Transverse colon (tissue), 4 donors: ENCODE measurements at regions not wholly inside any gene's neighbourhood (a gene's known extent, or its start where the extent isn't known, plus 50 kb on each side); places are given as distances from the start of the nearest gene placed in this dataset.

ENCODE experiments used
- DNase-seq: peaks from one replicate; pipeline ENCODE4 v3.0.0-alpha.2; 2019
- H3K27ac ChIP-seq, 4 donors: fragments of 200-600 bp; sonication (generic); 2 replicates each; pipeline ENCODE4 v1.5.1; 2016 to 2018; ENCODE audit warnings: inconsistent platforms in 4 of 4
- H3K27me3 ChIP-seq: fragments of 200-600 bp; sonication (generic); 2 replicates; pipeline ENCODE4 v1.5.1; 2017; ENCODE audit warnings: inconsistent platforms
- H3K36me3 ChIP-seq, 4 donors: fragments of 200-600 bp; sonication (generic); 2 replicates each; pipeline ENCODE4 v1.5.1; 2017 to 2019; ENCODE audit warnings: inconsistent platforms in 4 of 4
- H3K4me1 ChIP-seq, 4 donors: fragments of 200-600 bp; sonication (generic); 2 replicates each; pipeline ENCODE4 v1.5.1; 2017 to 2020; ENCODE audit warnings: inconsistent platforms in 4 of 4
- H3K4me3 ChIP-seq, 4 donors: fragments of 200-600 bp; sonication (generic); 1 replicate in 1 of 4; 2 replicates in 3 of 4; pipeline versions ENCODE4 v1.5.1 to v1.6.1; 2017 to 2019; ENCODE audit warnings: inconsistent platforms in 4 of 4
- H3K9me3 ChIP-seq, 2 donors: fragments of 200-600 bp; sonication (generic); 2 replicates each; pipeline ENCODE4 v1.5.1; 2017 to 2019; ENCODE audit warnings: inconsistent platforms in 2 of 2
- EP300 ChIP-seq: sonication (generic); formaldehyde crosslinking; IDR thresholded peaks from one replicate; pipeline ENCODE4 v1.6.1; 2017; ENCODE audit warnings: antibody characterized with exemption, low read depth
- POLR2A ChIP-seq: fragments of 450-650 bp; IDR thresholded peaks from one replicate; pipeline ENCODE4 v1.6.1; 2016; ENCODE audit warnings: antibody characterized with exemption, mild to moderate bottlenecking, moderate library complexity
- POLR2AphosphoS5 ChIP-seq, 3 donors: sonication (generic); formaldehyde crosslinking; IDR thresholded peaks; one replicate each; pipeline ENCODE4 v1.6.1; 2016; ENCODE audit warnings: antibody characterized with exemption in 3 of 3
- WGBS, 2 donors: methylation state at CpG; one replicate each; pipeline ENCODE4 v1.1.5; 2018; ENCODE audit warnings: low coverage in 1 of 2; 5-methylcytosine and 5-hydroxymethylcytosine counted together
- in situ Hi-C, 4 donors: fragments of 200-750 bp; cut with MboI; loops; one replicate each; pipeline versions ENCODE4 v1.15.0 to v1.15.1; 2017; ENCODE audit warnings: low sequenced_read_pairs in 3 of 4, low pct_ligation_motif_present in 1 of 4, low pct_unique_long_range_greater_than_20kb in 1 of 4
- intact Hi-C: fragments of 100-400 bp; cut with DNase I; formaldehyde crosslinking; loops from one replicate; pipeline ENCODE4 v1.15.1; 2023; ENCODE audit warnings: low total_unique reads
- TF ChIP-seq, protein P1 (sequence below), 5 experiments: fragments of 200-600 bp in 3 of 5; fragments of 450-650 bp in 2 of 5; sonication (generic) in 3 of 5; IDR thresholded peaks; 1 replicate in 2 of 5; 2 replicates in 3 of 5; pipeline ENCODE4 v1.5.1; 2016 to 2017; ENCODE audit warnings: antibody characterized with exemption in 5 of 5, inconsistent platforms in 3 of 5, mild to moderate bottlenecking in 2 of 5, moderate library complexity in 1 of 5

DNA sequence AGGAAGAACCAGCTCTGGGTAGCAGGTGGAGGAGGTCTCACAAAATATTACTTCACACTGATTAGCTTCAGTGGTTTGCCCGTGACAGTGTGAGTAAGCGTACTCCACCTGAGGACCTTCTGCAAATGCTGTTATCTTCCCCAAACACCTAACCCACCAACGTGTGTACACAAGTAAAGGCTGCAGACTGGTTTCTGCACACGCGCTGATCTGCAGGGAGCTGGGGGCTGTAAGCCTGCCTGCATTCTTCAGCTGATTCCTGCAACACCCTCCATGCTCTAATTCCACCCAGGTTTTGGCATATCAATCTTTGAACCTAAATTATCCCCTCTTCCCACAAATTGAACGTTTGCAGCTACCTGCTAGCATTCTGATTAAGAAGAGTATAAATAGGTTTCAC, 820.2 kb downstream of the TRIML1 start:
- intact Hi-C loops = no loop called here

DNA sequence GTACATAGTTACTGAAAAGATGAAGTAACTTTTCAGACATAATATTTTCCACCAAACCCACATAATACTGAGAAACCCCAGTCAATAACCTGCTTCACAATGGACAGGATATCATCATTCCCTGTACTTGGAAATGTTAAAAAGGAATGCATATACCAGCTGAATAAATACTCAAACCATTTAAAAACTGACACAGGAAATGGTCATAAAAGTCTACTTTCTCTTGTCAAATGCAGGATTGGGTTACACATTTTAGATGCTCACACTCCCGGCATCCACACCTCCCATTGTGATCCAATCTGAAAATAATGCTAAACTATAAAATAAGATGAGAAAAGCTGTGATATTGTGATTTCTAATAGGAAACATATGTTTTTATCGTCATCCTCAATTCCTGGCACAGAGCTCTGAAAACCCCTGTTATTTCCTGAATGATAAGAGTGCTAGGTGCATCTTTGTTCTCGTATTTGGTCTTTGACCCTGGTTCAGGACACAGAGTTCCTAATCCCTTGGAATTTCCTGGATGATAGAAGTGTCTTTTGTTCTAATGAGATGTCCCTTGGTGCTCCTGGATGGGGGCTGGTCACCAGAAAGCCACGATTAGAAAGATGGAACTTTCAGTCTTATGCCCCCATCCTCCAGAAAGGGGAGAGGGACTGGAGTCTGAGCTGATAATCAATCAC, 821.3 kb downstream of the TRIML1 start:
- no peak for DNase-seq
- WGBS, 2 donors = 60 to 70% methylated on average over 4 of the region's 4 CpGs
- TF ChIP-seq POLR2AphosphoS5 (IDR thresholded peaks at IDR 0.05) (no peak), EP300 (no peak), POLR2A (no peak)
- TF ChIP-seq, protein P1, sequence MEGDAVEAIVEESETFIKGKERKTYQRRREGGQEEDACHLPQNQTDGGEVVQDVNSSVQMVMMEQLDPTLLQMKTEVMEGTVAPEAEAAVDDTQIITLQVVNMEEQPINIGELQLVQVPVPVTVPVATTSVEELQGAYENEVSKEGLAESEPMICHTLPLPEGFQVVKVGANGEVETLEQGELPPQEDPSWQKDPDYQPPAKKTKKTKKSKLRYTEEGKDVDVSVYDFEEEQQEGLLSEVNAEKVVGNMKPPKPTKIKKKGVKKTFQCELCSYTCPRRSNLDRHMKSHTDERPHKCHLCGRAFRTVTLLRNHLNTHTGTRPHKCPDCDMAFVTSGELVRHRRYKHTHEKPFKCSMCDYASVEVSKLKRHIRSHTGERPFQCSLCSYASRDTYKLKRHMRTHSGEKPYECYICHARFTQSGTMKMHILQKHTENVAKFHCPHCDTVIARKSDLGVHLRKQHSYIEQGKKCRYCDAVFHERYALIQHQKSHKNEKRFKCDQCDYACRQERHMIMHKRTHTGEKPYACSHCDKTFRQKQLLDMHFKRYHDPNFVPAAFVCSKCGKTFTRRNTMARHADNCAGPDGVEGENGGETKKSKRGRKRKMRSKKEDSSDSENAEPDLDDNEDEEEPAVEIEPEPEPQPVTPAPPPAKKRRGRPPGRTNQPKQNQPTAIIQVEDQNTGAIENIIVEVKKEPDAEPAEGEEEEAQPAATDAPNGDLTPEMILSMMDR (IDR thresholded peaks at IDR 0.05) = no peak
- no peaks in the 10 kb centered on the region for H3K4me1 ChIP-seq
- H3K27me3 ChIP-seq = no peaks in the 10 kb centered on the region
- H3K36me3 ChIP-seq = no peaks in the 10 kb centered on the region
- in situ Hi-C loops = no loop called here
- intact Hi-C loops = no loop called here
- no peak overlapping the region for H3K4me3 ChIP-seq
- H3K9me3 ChIP-seq = no peaks in the 10 kb centered on the region
- H3K27ac ChIP-seq = no peak overlapping the region

More for the DNA sequence above, 820.2 kb downstream of the TRIML1 start:
- Histone ChIP-seq H3K4me1 (no peaks in the 10 kb centered on the region), H3K27ac (no peak overlapping the region), H3K9me3 (no peaks in the 10 kb centered on the region), H3K27me3 (no peaks in the 10 kb centered on the region), H3K36me3 (no peaks in the 10 kb centered on the region), H3K4me3 (no peak overlapping the region)
- no peak for DNase-seq
- WGBS, 2 donors = 58 to 82% methylated on average over 4 to 6 of the region's 6 CpGs
- in situ Hi-C loops = no loop called here
- TF ChIP-seq, protein P1 (IDR thresholded peaks at IDR 0.05) = no peak
- TF ChIP-seq POLR2AphosphoS5 (IDR thresholded peaks at IDR 0.05) (no peak), EP300 (no peak), POLR2A (no peak)

DNA sequence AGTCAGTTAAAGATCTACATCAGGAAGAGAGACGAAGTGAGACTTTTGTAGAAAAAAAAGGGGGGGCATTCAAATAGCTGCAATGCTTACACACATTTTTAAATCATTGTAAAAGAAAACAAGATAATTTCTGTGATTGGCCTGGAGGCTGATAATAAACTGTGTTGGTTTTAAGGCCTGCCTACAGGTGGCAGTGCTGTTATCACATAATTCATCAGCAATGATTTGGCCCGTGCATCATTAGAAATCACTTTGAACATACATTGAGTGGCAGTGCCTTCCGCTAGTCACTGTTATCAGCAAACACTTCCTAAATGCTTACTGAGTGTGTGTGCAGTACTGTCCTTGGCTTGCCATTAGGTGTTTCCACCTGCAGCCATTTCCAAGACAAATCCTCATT, 831.9 kb downstream of the TRIML1 start:
- intact Hi-C loops (no loop called here), in situ Hi-C loops (no loop called here)
- WGBS, 2 donors = 24 to 59% methylated on average over 1 to 3 of the region's 3 CpGs
- no peaks in the 10 kb centered on the region for H3K27me3 ChIP-seq
- no peaks in the 10 kb centered on the region for H3K9me3 ChIP-seq
- H3K27ac ChIP-seq = no peak overlapping the region
- DNase-seq = no peak
- H3K4me1 ChIP-seq = no peaks in the 10 kb centered on the region
- TF ChIP-seq, protein P1 (IDR thresholded peaks at IDR 0.05) = peak in 2 of 5 experiments; percentile 8 to 10
- no peak for TF ChIP-seq POLR2AphosphoS5 (IDR thresholded peaks at IDR 0.05)
- no peaks in the 10 kb centered on the region for H3K36me3 ChIP-seq
- no peak overlapping the region for H3K4me3 ChIP-seq

DNA sequence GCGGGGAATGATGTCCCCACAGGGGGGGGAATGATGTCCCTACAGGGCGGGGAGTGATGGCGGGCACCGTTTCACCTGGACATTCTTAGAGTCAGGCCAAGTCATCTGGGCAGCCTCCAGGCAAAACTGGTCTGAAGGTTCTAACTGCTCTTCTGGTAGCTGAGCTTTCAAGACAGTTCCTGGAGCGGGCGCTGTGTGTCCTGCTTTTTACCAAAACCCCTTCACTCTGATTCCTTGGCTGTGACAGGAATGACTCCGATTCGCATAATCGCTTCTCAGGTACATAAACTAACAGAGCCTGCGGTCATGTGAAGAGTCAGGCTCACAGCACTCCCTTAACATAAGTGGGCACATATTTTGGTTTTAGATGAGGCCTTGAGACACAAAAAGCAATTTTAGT, 836.0 kb downstream of the TRIML1 start:
- no peak for TF ChIP-seq POLR2A
- TF ChIP-seq, protein P1 (IDR thresholded peaks at IDR 0.05) = no peak
- Histone ChIP-seq H3K27me3 (no peaks in the 10 kb centered on the region), H3K4me1 (no peaks in the 10 kb centered on the region), H3K36me3 (no peaks in the 10 kb centered on the region), H3K9me3 (no peaks in the 10 kb centered on the region), H3K27ac (no peak overlapping the region), H3K4me3 (no peak overlapping the region)
- DNase-seq = no peak
- intact Hi-C loops (no loop called here), in situ Hi-C loops (no loop called here)
- 92 to 100% methylated on average over 4 to 9 of the region's 10 CpGs for WGBS, 2 donors
